Heart right ventricle (tissue), 16 donors: ENCODE measurements at regions not wholly inside any gene's neighbourhood (a gene's known extent, or its start where the extent isn't known, plus 50 kb on each side); places are given as distances from the start of the nearest gene placed in this dataset.

Experiments
- ATAC-seq, 8 donors: fragments of 200-7000 bp; cut with Tn5 transposase; one replicate each; pipeline ENCODE4 v1.9.1; 2020; ENCODE audit warnings: mild to moderate bottlenecking in 8 of 8, moderate library complexity in 8 of 8, moderate number of reproducible peaks in 1 of 8
- DNase-seq, 2 donors: peaks; one replicate each; pipeline ENCODE4 v3.0.0-alpha.2; 2020
- H3K27ac ChIP-seq, 10 donors: fragments of 200-600 bp; sonication (generic) in 2 of 10; one replicate each; pipeline versions ENCODE4 v1.5.0 to v1.8.0; 2020 to 2022; ENCODE audit warnings: mild to moderate bottlenecking in 3 of 10
- H3K27me3 ChIP-seq, 7 donors: fragments of 200-600 bp; one replicate each; pipeline ENCODE4 v1.8.0; 2021 to 2022; ENCODE audit warnings: mild to moderate bottlenecking in 2 of 7
- H3K36me3 ChIP-seq, 9 donors: fragments of 200-600 bp; sonication (generic) in 1 of 9; one replicate each; pipeline versions ENCODE4 v1.5.0 to v1.8.0; 2020 to 2022; ENCODE audit warnings: mild to moderate bottlenecking in 2 of 9
- H3K4me1 ChIP-seq, 9 donors: fragments of 200-600 bp; sonication (generic) in 1 of 9; one replicate each; pipeline versions ENCODE4 v1.5.0 to v1.8.0; 2020 to 2022; ENCODE audit warnings: mild to moderate bottlenecking in 4 of 9
- H3K4me3 ChIP-seq, 10 donors: fragments of 200-600 bp; sonication (generic) in 2 of 10; one replicate each; pipeline versions ENCODE4 v1.5.0 to v1.8.0; 2020 to 2022; ENCODE audit warnings: mild to moderate bottlenecking in 7 of 10, moderate library complexity in 2 of 10
- H3K9me3 ChIP-seq, 11 donors: fragments of 200-600 bp in 10 of 11; sonication (generic) in 2 of 11; one replicate each; pipeline versions ENCODE4 v1.5.0 to v1.8.0; 2013 to 2022; ENCODE audit warnings: mild to moderate bottlenecking in 2 of 11, control low read depth in 1 of 11, moderate library complexity in 1 of 11
- WGBS, 2 donors: extraction: QIAGEN DNeasy Blood & Tissue Kit; methylation state at CpG; one replicate each; pipeline ENCODE4 v1.1.7; 2013; ENCODE audit warnings: inconsistent platforms in 1 of 2; 5-methylcytosine and 5-hydroxymethylcytosine counted together
- intact Hi-C, 10 donors: fragments of 100-400 bp; cut with DNase I; formaldehyde crosslinking; loops; one replicate each; pipeline versions ENCODE4 v1.11.1 to v1.14.2; 2022
- TF ChIP-seq, protein P1 (sequence below), 9 donors: fragments of 200-600 bp; sonication (generic) in 2 of 9; IDR thresholded peaks; one replicate each; pipeline versions ENCODE4 v1.5.0 to v1.8.0; 2021 to 2022; ENCODE audit warnings: antibody characterized with exemption in 9 of 9, mild to moderate bottlenecking in 5 of 9, moderate library complexity in 1 of 9
- donor health status: Arrhythmogenic right ventricular cardiomyopathy.
- donor health status: ischemic (EF 13 %, LVEDD 7.1; RV severe dilation, severe dysfunction).
- donor health status: healthy with polysubstance abuse.
- donor health status: DM: no; HTN: yes; CAD: no.
- donor health status: DM: no; HTN: no; CAD: no.
- donor health status: ischemic (EF 25% LVEDD 6.9; RV normal size, moderate dysfunction).
- donor health status: ischemic (EF 25% LVEDD 5.7; RV mildly dilated, moderate dysfunction).
- donor health status: healthy.
- donor health status: DM: yes; HTN: yes; CAD: no.
- donor health status: Ischemic cardiomyopathy.
- donor health status: ischemic (EF 35%, LVEDD 5.7; RV mildly dilated, moderate dysfunction).
- donor health status: nonischemic (EF 11% LVEDD 7.7; RV severe dilation, severe dysfunction).
- donor health status: DM: yes; HTN: yes; CAD: no.
- donor health status: PGD.
- donor health status: ischemic (EF 29% LVEDD 5.4; RV normal size, mild dysfunction).
- donor health status: nonischemic (EF 23%, LVEDD 6.1; RV moderate dilation, normal function).

DNA sequence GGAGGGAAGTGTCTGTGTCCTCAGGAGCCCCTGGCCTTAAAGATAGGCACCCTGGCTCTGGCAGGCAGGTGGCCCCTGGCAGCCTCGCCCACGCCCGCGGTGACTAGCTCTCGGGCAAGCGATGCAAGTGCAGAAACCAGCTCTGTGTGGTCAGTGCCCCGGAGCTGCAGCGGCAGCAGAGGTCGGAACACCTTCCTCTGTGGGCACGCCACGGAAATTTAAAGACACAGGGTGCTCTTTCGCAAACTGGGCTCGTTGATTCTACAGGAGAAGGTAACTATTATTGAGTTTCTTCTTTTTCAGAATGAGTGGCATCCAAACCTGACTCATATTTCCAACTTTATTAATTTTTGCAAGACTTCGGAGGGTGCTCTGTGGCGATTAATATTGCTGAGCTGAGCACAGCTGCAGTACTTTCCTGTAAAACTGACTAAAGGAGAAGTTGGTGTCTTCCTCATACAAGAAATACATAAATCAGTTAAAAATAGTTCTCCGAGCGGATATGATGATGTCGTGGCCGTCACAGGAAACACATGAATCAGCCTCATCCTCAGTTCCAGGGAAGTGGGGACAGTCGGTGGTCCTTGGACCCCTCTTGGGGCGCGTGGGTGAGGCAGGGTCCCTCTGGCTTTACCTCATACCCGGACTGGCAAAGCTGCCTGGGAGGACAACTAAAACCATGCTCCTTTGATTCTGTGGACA lies 120.2 kb downstream of the METRNL start:
- H3K4me3 ChIP-seq = peak overlapping the region in 3 of 10 donors; percentile 8 to 47 (median 8)
- intact Hi-C loops = no loop called here
- H3K4me1 ChIP-seq = peaks cover 34 to 93% (median 64%) of the 10 kb centered on the region in 9 donors
- DNase-seq (peak; percentile 46 to 53), ATAC-seq (peak; percentile 14 to 59 (median 36))
- 47 to 62% methylated on average over 23 of the region's 23 CpGs for WGBS, 2 donors
- no peaks in the 10 kb centered on the region for H3K27me3 ChIP-seq
- no peaks in the 10 kb centered on the region for H3K36me3 ChIP-seq
- H3K27ac ChIP-seq = peak overlapping the region in 9 of 10 donors; percentile 53 to 98 (median 72)
- H3K9me3 ChIP-seq = no peaks in the 10 kb centered on the region
- TF ChIP-seq, protein P1, sequence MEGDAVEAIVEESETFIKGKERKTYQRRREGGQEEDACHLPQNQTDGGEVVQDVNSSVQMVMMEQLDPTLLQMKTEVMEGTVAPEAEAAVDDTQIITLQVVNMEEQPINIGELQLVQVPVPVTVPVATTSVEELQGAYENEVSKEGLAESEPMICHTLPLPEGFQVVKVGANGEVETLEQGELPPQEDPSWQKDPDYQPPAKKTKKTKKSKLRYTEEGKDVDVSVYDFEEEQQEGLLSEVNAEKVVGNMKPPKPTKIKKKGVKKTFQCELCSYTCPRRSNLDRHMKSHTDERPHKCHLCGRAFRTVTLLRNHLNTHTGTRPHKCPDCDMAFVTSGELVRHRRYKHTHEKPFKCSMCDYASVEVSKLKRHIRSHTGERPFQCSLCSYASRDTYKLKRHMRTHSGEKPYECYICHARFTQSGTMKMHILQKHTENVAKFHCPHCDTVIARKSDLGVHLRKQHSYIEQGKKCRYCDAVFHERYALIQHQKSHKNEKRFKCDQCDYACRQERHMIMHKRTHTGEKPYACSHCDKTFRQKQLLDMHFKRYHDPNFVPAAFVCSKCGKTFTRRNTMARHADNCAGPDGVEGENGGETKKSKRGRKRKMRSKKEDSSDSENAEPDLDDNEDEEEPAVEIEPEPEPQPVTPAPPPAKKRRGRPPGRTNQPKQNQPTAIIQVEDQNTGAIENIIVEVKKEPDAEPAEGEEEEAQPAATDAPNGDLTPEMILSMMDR (IDR thresholded peaks at IDR 0.05) = no peak

- DNase-seq (peak; percentile 59 to 75), ATAC-seq (peak; percentile 18 to 58 (median 46))
- H3K27me3 ChIP-seq = no peaks in the 10 kb centered on the region
- WGBS, 2 donors = 52 to 62% methylated on average over 21 of the region's 21 CpGs
- TF ChIP-seq, protein P1 (IDR thresholded peaks at IDR 0.05) = no peak
- H3K4me3 ChIP-seq = peak overlapping the region in 1 of 10 donors; percentile 47
- H3K36me3 ChIP-seq = no peaks in the 10 kb centered on the region
- H3K9me3 ChIP-seq = no peaks in the 10 kb centered on the region
- H3K4me1 ChIP-seq = peaks cover 33 to 87% (median 58%) of the 10 kb centered on the region in 9 donors
- peak overlapping the region in 9 of 10 donors; percentile 53 to 98 (median 72) for H3K27ac ChIP-seq
- intact Hi-C loops = no loop called here
Observed at GRCh38 chr17:83200231-83200699, 120.9 kb downstream of the METRNL start.

GRCh38 chr17:83200751-83201150 lies 121.3 kb downstream of the METRNL start:
- TF ChIP-seq, protein P1 (IDR thresholded peaks at IDR 0.05) = no peak
- 26 to 35% methylated on average over 3 of the region's 3 CpGs for WGBS, 2 donors
- DNase-seq = peak; percentile 3 to 35
- Histone ChIP-seq H3K27ac (peak overlapping the region in 9 of 10 donors; percentile 34 to 98 (median 72)), H3K36me3 (no peaks in the 10 kb centered on the region), H3K4me3 (no peak overlapping the region), H3K27me3 (no peaks in the 10 kb centered on the region), H3K9me3 (no peaks in the 10 kb centered on the region), H3K4me1 (peaks cover 28 to 82% (median 54%) of the 10 kb centered on the region in 9 donors)
- intact Hi-C loops = no loop called here
- no peak for ATAC-seq

GRCh38 chr17:83201206-83202001 lies 122.0 kb downstream of the METRNL start:
- Histone ChIP-seq H3K4me3 (no peak overlapping the region), H3K36me3 (no peaks in the 10 kb centered on the region), H3K9me3 (no peaks in the 10 kb centered on the region), H3K4me1 (peaks cover 22 to 76% (median 47%) of the 10 kb centered on the region in 9 donors), H3K27me3 (no peaks in the 10 kb centered on the region), H3K27ac (peak overlapping the region in 9 of 10 donors; percentile 34 to 98 (median 72))
- TF ChIP-seq, protein P1 (IDR thresholded peaks at IDR 0.05) = no peak
- 84 to 89% methylated on average over 9 of the region's 9 CpGs for WGBS, 2 donors
- peak in 1 of 2 donors; percentile 4 for DNase-seq
- ATAC-seq = no peak
- intact Hi-C loops = no loop called here
